OCI-LY7 (cell line): ENCODE measurements at regions not wholly inside any gene's neighbourhood (a gene's known extent, or its start where the extent isn't known, plus 50 kb on each side); places are given as distances from the start of the nearest gene placed in this dataset.

Source experiments
- BruUV-seq: library from RNA; stranded (reverse); fragments of 400-500 nt; replicated peaks from 2 replicates; lab custom pipeline; 2021; lab: Mats Ljungman, UMichigan
- CTCF ChIA-PET: fragments of 300-600 bp; sonication (Branson Sonifier 250); formaldehyde crosslinking; loops from one replicate; lab custom pipeline; 2022; ENCODE audit warnings: antibody characterized with exemption; ENCODE audit not compliant: unreplicated experiment; lab: Charles Lee
- POLR2A ChIA-PET: fragments of 300-600 bp; sonication (Branson Sonifier 250); formaldehyde crosslinking; loops from one replicate; lab custom pipeline; 2022; ENCODE audit warnings: antibody characterized with exemption; lab: Charles Lee
- DNase-seq: peaks from one replicate; pipeline ENCODE4 v3.0.0-alpha.2; 2015; ENCODE audit warnings: low spot score
- H2AFZ ChIP-seq: fragments of 200-600 bp; sonication (generic), shearing (Covaris generic); 2 replicates; pipeline ENCODE4 v1.6.1; 2014; ENCODE audit warnings: mild to moderate bottlenecking, antibody characterized with exemption, low read length, moderate library complexity
- H3K27ac ChIP-seq: fragments of 200-600 bp; sonication (generic); 2 replicates; pipeline ENCODE4 v1.5.1; 2014; ENCODE audit warnings: mixed run types, low read depth, mild to moderate bottlenecking, moderate library complexity, low read length, inconsistent platforms; ENCODE audit not compliant: poor library complexity, severe bottlenecking
- H3K36me3 ChIP-seq: fragments of 200-600 bp; sonication (generic); 2 replicates; pipeline ENCODE4 v1.6.1; 2014; ENCODE audit warnings: mild to moderate bottlenecking, antibody characterized with exemption, low read length, moderate library complexity, mixed read lengths; ENCODE audit not compliant: insufficient read depth
- H3K4me1 ChIP-seq: fragments of 200-600 bp; sonication (generic); 2 replicates; pipeline ENCODE4 v1.5.1; 2014; ENCODE audit warnings: mild to moderate bottlenecking, low read length; ENCODE audit not compliant: insufficient read depth, poor library complexity, severe bottlenecking
- H3K4me2 ChIP-seq: fragments of 200-600 bp; sonication (generic); 2 replicates; pipeline ENCODE4 v1.6.1; 2014; ENCODE audit warnings: mild to moderate bottlenecking, low read length
- H3K4me3 ChIP-seq: fragments of 200-600 bp; sonication (generic); 2 replicates; pipeline ENCODE4 v1.5.1; 2014; ENCODE audit warnings: mild to moderate bottlenecking, low read depth, low read length; ENCODE audit not compliant: poor library complexity, severe bottlenecking
- H3K79me2 ChIP-seq: fragments of 200-600 bp; sonication (generic); 2 replicates; pipeline ENCODE4 v1.6.1; 2016; ENCODE audit warnings: low read depth, mild to moderate bottlenecking, low read length, moderate library complexity, mixed read lengths; ENCODE audit not compliant: insufficient read depth
- H3K9me2 ChIP-seq: fragments of 200-600 bp; sonication (generic); 2 replicates; pipeline ENCODE4 v1.6.1; 2016; ENCODE audit warnings: mild to moderate bottlenecking, low read length, mixed read lengths; ENCODE audit not compliant: insufficient read depth
- H3K9me3 ChIP-seq: fragments of 200-600 bp; sonication (generic); 2 replicates; pipeline ENCODE4 v1.6.1; 2014; ENCODE audit warnings: mild to moderate bottlenecking, mixed run types, low read length, mixed read lengths
- H4K20me1 ChIP-seq: fragments of 200-600 bp; sonication (generic); 2 replicates; pipeline ENCODE4 v1.6.1; 2014; ENCODE audit warnings: mild to moderate bottlenecking, antibody characterized with exemption, low read length, moderate library complexity, mixed read lengths; ENCODE audit not compliant: insufficient read depth
- EZH2phosphoT487 ChIP-seq: fragments of 200-600 bp; sonication (generic); IDR thresholded peaks from 2 replicates; pipeline ENCODE4 v1.6.1; 2018; ENCODE audit warnings: low read depth, borderline replicate concordance, mild to moderate bottlenecking, mixed run types, antibody characterized with exemption, low read length, moderate library complexity, mixed read lengths
- intact Hi-C: fragments of 100-400 bp; cut with micrococcal nuclease; formaldehyde crosslinking; loops from one replicate; pipeline ENCODE4 v1.10.0; 2022; ENCODE audit not compliant: unreplicated experiment
- TF ChIP-seq, protein P1 (sequence below): fragments of 200-600 bp; sonication (generic); conservative IDR thresholded peaks from 2 replicates; pipeline ENCODE4 v1.5.1; 2014; ENCODE audit warnings: mild to moderate bottlenecking, antibody characterized with exemption, low read length, moderate library complexity, mixed read lengths

DNA sequence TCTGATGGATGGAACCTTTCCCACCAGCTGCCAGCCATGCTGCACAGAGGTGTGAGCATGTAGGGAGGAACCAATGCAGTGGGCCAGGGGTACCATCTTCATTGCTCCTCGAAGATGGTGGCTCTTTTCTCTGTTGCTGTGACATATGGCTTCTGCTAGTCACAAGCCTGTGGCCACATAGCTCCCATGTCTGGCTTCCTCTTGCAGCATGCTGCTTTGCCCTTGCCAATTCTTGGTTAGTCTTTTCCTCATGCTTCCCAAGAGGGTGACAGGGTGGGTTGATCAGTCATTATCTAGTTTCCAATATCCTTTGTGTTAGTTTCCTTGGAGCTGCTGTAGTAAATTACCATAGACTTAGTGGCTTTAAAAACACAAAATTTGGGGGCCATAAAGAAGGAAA, 123.4 kb downstream of the ETS2 start:
- no peaks in the 10 kb centered on the region for H3K4me1 ChIP-seq
- no peaks in the 10 kb centered on the region for H3K79me2 ChIP-seq
- H3K9me3 ChIP-seq = no peaks in the 10 kb centered on the region
- H3K4me3 ChIP-seq = no peak overlapping the region
- BruUV-seq = no TSS peak
- no peak overlapping the region for H3K27ac ChIP-seq
- H3K36me3 ChIP-seq = no peaks in the 10 kb centered on the region
- H2AFZ ChIP-seq = no peak overlapping the region
- intact Hi-C loops = no loop called here
- DNase-seq = no peak
- ChIA-PET CTCF (no interaction called here), POLR2A (no interaction called here)
- no peaks in the 10 kb centered on the region for H3K9me2 ChIP-seq
- no peak overlapping the region for H3K4me2 ChIP-seq
- no peaks in the 10 kb centered on the region for H4K20me1 ChIP-seq
- TF ChIP-seq EZH2phosphoT487 = no peak
- TF ChIP-seq, protein P1, sequence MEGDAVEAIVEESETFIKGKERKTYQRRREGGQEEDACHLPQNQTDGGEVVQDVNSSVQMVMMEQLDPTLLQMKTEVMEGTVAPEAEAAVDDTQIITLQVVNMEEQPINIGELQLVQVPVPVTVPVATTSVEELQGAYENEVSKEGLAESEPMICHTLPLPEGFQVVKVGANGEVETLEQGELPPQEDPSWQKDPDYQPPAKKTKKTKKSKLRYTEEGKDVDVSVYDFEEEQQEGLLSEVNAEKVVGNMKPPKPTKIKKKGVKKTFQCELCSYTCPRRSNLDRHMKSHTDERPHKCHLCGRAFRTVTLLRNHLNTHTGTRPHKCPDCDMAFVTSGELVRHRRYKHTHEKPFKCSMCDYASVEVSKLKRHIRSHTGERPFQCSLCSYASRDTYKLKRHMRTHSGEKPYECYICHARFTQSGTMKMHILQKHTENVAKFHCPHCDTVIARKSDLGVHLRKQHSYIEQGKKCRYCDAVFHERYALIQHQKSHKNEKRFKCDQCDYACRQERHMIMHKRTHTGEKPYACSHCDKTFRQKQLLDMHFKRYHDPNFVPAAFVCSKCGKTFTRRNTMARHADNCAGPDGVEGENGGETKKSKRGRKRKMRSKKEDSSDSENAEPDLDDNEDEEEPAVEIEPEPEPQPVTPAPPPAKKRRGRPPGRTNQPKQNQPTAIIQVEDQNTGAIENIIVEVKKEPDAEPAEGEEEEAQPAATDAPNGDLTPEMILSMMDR = no peak

DNA sequence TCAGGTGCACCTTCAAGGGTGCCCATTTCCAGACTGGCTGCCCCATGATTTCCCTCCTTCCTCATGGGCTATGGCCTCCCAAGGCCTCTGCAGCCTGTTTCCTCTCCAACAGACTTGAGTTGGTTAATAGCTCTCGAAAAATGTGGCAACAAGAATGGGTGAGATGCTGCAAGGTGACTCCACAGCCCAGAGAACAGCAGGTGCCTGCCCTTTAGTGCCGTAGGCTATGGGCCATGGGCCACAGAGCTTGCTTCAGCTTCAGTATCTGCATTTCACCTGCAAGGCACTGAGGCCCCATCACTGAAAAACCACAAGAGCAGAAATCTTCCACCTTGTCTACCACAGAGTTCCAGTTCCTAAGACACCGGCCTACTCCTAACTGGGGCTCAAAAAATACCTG, 122.0 kb downstream of the ETS2 start:
- Histone ChIP-seq H3K36me3 (no peaks in the 10 kb centered on the region), H4K20me1 (no peaks in the 10 kb centered on the region), H3K4me1 (no peaks in the 10 kb centered on the region), H3K9me2 (no peaks in the 10 kb centered on the region), H3K9me3 (no peaks in the 10 kb centered on the region), H3K4me3 (no peak overlapping the region), H3K4me2 (no peak overlapping the region), H3K27ac (no peak overlapping the region), H2AFZ (no peak overlapping the region), H3K79me2 (no peaks in the 10 kb centered on the region)
- intact Hi-C loops = no loop called here
- CTCF ChIA-PET = interaction anchor here (0.5 kb wide), 1 partner anchor 177 kb away, joined by 3 read pairs; no protein-coding TSS in a partner anchor
- POLR2A ChIA-PET = interaction anchor here (0.7 kb wide), 1 partner anchor 13 kb away, joined by 3 read pairs; no protein-coding TSS in a partner anchor
- no peak for TF ChIP-seq EZH2phosphoT487
- TF ChIP-seq, protein P1 = no peak
- BruUV-seq = no TSS peak
- DNase-seq = no peak

DNA sequence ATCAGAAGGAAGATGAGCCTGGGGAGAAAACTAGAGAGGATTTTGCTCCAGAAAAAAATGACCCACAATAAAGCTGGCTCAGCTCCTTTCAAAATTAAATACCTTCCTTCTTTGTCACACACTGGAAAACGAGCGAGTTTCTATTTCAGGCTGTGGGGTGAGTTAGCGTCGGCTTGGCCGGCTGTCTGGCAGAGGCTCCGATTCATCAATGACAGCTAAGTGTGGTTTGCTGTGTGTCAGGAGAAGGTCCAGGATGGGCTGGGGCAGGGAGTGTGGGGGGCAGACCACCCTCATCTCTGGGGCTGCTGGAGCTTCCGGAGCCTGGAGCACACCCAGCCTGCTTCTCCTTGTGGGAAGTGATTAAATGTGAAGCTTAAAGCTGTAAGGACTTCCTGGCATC, 120.2 kb downstream of the ETS2 start:
- Histone ChIP-seq H3K4me1 (no peaks in the 10 kb centered on the region), H4K20me1 (no peaks in the 10 kb centered on the region), H3K27ac (no peak overlapping the region), H3K36me3 (no peaks in the 10 kb centered on the region), H3K4me2 (0 out of 2 replicates have a peak overlapping the region, but pooled peaks have one; percentile 7), H3K9me3 (no peaks in the 10 kb centered on the region), H3K79me2 (no peaks in the 10 kb centered on the region), H3K4me3 (no peak overlapping the region), H2AFZ (peak overlapping the region; percentile 53; the same call in 1 of the 2 replicates), H3K9me2 (no peaks in the 10 kb centered on the region)
- intact Hi-C loops = no loop called here
- TF ChIP-seq, protein P1 = no peak
- no peak for TF ChIP-seq EZH2phosphoT487
- DNase-seq = no peak
- CTCF ChIA-PET = no interaction called here
- no TSS peak for BruUV-seq
- POLR2A ChIA-PET = interaction anchor here (0.5 to 0.8 kb wide), 2 partner anchors 11 to 19 kb away, joined by 3 read pairs; no protein-coding TSS in a partner anchor
